ENCODE measurements at regions not wholly inside any gene's neighbourhood (a gene's known extent, or its start where the extent isn't known, plus 50 kb on each side); places are given as distances from the start of the nearest gene placed in this dataset.

DNA sequence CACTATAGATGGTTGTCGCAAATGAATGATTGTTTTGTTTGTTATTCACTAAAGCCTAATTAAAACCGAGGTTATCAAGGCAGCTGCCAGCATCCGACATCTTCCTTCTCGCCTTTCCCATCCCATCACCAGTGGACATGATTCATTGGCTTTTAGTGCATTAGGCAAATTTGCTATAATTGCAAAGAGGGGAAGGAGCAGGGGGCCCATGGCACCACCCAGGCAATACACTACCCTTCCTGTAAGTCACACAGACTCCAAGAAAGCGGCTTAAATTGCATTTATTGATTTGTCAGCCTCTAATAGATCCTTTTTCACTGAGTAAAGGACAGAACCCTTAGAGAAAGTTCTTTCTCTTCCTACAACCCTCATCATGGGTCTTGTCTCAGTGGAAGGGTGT is 169.2 kb upstream of the NCAM1 start:
- TF ChIP-seq, protein P1, sequence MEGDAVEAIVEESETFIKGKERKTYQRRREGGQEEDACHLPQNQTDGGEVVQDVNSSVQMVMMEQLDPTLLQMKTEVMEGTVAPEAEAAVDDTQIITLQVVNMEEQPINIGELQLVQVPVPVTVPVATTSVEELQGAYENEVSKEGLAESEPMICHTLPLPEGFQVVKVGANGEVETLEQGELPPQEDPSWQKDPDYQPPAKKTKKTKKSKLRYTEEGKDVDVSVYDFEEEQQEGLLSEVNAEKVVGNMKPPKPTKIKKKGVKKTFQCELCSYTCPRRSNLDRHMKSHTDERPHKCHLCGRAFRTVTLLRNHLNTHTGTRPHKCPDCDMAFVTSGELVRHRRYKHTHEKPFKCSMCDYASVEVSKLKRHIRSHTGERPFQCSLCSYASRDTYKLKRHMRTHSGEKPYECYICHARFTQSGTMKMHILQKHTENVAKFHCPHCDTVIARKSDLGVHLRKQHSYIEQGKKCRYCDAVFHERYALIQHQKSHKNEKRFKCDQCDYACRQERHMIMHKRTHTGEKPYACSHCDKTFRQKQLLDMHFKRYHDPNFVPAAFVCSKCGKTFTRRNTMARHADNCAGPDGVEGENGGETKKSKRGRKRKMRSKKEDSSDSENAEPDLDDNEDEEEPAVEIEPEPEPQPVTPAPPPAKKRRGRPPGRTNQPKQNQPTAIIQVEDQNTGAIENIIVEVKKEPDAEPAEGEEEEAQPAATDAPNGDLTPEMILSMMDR (IDR thresholded peaks at IDR 0.05), result no peak
- no peak for TF ChIP-seq POLR2A (IDR thresholded peaks at IDR 0.05)
- TF ChIP-seq POLR2AphosphoS5 (IDR thresholded peaks at IDR 0.05; ENCODE audit: insufficient read depth in 1 of 2, low read depth in 1 of 2), result no peak

Measured in vagina (tissue), 2 donors.